GM18867 (cell line): ENCODE measurements at regions not wholly inside any gene's neighbourhood (a gene's known extent, or its start where the extent isn't known, plus 50 kb on each side); places are given as distances from the start of the nearest gene placed in this dataset.

Experiments
- ATAC-seq: cut with Tn5 transposase; IDR thresholded peaks from one replicate; pipeline ENCODE4 v1.9.1; 2021; ENCODE audit warnings: mild to moderate bottlenecking, moderate library complexity; ENCODE audit not compliant: unreplicated experiment

GRCh38 chr6:28585335-28585734, 59.7 kb downstream of the GPX5 start:
- no peak for ATAC-seq

GRCh38 chr6:28586324-28586723, 60.6 kb downstream of the GPX5 start:
- ATAC-seq, result no peak

- ATAC-seq, result peak; percentile 96
Observed at GRCh38 chr6:28586962-28587745, 61.5 kb downstream of the GPX5 start.

GRCh38 chr6:28587746-28588075, 62.0 kb downstream of the GPX5 start:
- ATAC-seq, result no peak

- ATAC-seq, result no peak
Observed at GRCh38 chr6:28588666-28589065, 63.0 kb downstream of the GPX5 start.

- peak; percentile 53 for ATAC-seq
Observed at GRCh38 chr6:28589234-28589956, 63.7 kb downstream of the GPX5 start.

- ATAC-seq, result no peak
Observed at GRCh38 chr6:28589957-28590349, 64.3 kb downstream of the GPX5 start.

- ATAC-seq, result no peak
Observed at GRCh38 chr6:28597217-28597835, 71.6 kb downstream of the GPX5 start.

GRCh38 chr6:28597924-28598722, 72.4 kb downstream of the GPX5 start:
- no peak for ATAC-seq

- no peak for ATAC-seq
Observed at GRCh38 chr6:28598757-28599686, 73.3 kb downstream of the GPX5 start.

- no peak for ATAC-seq
Observed at GRCh38 chr6:28600245-28600644, 74.6 kb downstream of the GPX5 start.

- ATAC-seq, result no peak
Observed at GRCh38 chr6:28603891-28604290, 78.2 kb downstream of the GPX5 start.

- no peak for ATAC-seq
Observed at GRCh38 chr6:28606424-28607391, 81.0 kb downstream of the GPX5 start.

- no peak for ATAC-seq
Observed at GRCh38 chr6:28607990-28608389, 82.3 kb downstream of the GPX5 start.

GRCh38 chr6:28609672-28610071, 84.0 kb downstream of the GPX5 start:
- ATAC-seq, result no peak

GRCh38 chr6:28615616-28615954, 89.9 kb downstream of the GPX5 start:
- no peak for ATAC-seq

GRCh38 chr6:28615955-28616747, 90.5 kb downstream of the GPX5 start:
- ATAC-seq, result no peak

- ATAC-seq, result no peak
Observed at GRCh38 chr6:28618898-28619555, 93.3 kb downstream of the GPX5 start.
